ENCODE measurements at regions not wholly inside any gene's neighbourhood (a gene's known extent, or its start where the extent isn't known, plus 50 kb on each side); places are given as distances from the start of the nearest gene placed in this dataset.

DNA sequence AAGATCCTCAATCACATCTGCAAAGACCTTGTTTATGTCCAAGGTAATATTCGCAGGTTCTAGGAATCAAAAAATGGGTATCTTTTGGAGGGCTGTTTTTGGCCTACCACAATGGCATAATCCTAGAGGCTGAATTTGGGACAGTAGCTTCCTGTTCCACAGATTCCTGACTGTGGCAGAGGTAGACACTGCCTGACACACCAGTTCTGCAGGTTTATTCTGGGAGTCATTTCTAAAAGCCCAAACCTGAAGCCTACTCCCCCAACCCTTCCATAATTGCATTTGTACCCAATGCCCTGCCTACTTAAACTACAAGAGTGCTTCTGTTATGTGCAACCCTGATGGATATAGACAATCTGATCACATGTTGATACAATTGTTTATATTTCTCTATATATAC, 378.9 kb downstream of the PCNX1 start:
- TF ChIP-seq TAF1 (IDR thresholded peaks at IDR 0.05; ENCODE audit: low read depth): no peak
- no peak for TF ChIP-seq POLR2AphosphoS5 (IDR thresholded peaks at IDR 0.05)
- TF ChIP-seq CTCF (IDR thresholded peaks at IDR 0.05; ENCODE audit: poor library complexity, severe bottlenecking): no peak
- TF ChIP-seq EZH2 (IDR thresholded peaks at IDR 0.05; ENCODE audit: borderline replicate concordance, insufficient read depth, low read length, poor library complexity, severe bottlenecking): no peak
- TF ChIP-seq MXI1 (conservative IDR thresholded peaks at IDR 0.05; ENCODE audit: poor library complexity, severe bottlenecking): no peak
- no peak for TF ChIP-seq REST (IDR thresholded peaks at IDR 0.05; ENCODE audit: borderline replicate concordance)
- TF ChIP-seq EP300 (conservative IDR thresholded peaks at IDR 0.05; ENCODE audit: poor library complexity, severe bottlenecking): no peak
- TF ChIP-seq RAD21 (conservative IDR thresholded peaks at IDR 0.05): no peak
